ENCODE measurements at regions not wholly inside any gene's neighbourhood (a gene's known extent, or its start where the extent isn't known, plus 50 kb on each side); places are given as distances from the start of the nearest gene placed in this dataset.

- no peak for DNase-seq
Observed at GRCh38 chr4:100082852-100083251, 107.4 kb downstream of the DDIT4L start.

- no peak for DNase-seq
Observed at GRCh38 chr4:100081491-100081890, 108.8 kb downstream of the DDIT4L start.

- no peak for DNase-seq
Observed at GRCh38 chr4:100079264-100079663, 111.0 kb downstream of the DDIT4L start.

GRCh38 chr4:100076753-100077152 lies 113.5 kb downstream of the DDIT4L start:
- DNase-seq: no peak

GRCh38 chr4:100075486-100076270 lies 114.6 kb downstream of the DDIT4L start:
- no peak for DNase-seq

GRCh38 chr4:100075056-100075455 lies 115.2 kb downstream of the DDIT4L start:
- DNase-seq: no peak

- no peak for DNase-seq
Observed at GRCh38 chr4:100071506-100071905, 118.8 kb downstream of the DDIT4L start.

GRCh38 chr4:100070868-100071267 lies 119.4 kb downstream of the DDIT4L start:
- DNase-seq: no peak

- no peak for DNase-seq
Observed at GRCh38 chr4:100069207-100069606, 119.1 kb upstream of the H2AZ1 start.

- DNase-seq: no peak
Observed at GRCh38 chr4:100067255-100067654, 117.2 kb upstream of the H2AZ1 start.

- no peak for DNase-seq
Observed at GRCh38 chr4:100063355-100063754, 113.3 kb upstream of the H2AZ1 start.

GRCh38 chr4:100062921-100063320 lies 112.8 kb upstream of the H2AZ1 start:
- DNase-seq: no peak

GRCh38 chr4:100061835-100062234 lies 111.8 kb upstream of the H2AZ1 start:
- no peak for DNase-seq

- DNase-seq: no peak
Observed at GRCh38 chr4:100060765-100061416, 110.8 kb upstream of the H2AZ1 start.

GRCh38 chr4:100059467-100059866 lies 109.4 kb upstream of the H2AZ1 start:
- no peak for DNase-seq

- DNase-seq: no peak
Observed at GRCh38 chr4:100056701-100057100, 106.6 kb upstream of the H2AZ1 start.

- no peak for DNase-seq
Observed at GRCh38 chr4:100054071-100054470, 104.0 kb upstream of the H2AZ1 start.

- DNase-seq: no peak
Observed at GRCh38 chr4:100049872-100050271, 99.8 kb upstream of the H2AZ1 start.

GRCh38 chr4:100042711-100043110 lies 92.6 kb upstream of the H2AZ1 start:
- no peak for DNase-seq

- no peak for DNase-seq
Observed at GRCh38 chr4:100042235-100042634, 92.2 kb upstream of the H2AZ1 start.

GRCh38 chr4:100041646-100042045 lies 91.6 kb upstream of the H2AZ1 start:
- DNase-seq: no peak

- no peak for DNase-seq
Observed at GRCh38 chr4:100034023-100034664, 84.1 kb upstream of the H2AZ1 start.

- DNase-seq: no peak
Observed at GRCh38 chr4:100026066-100026465, 76.0 kb upstream of the H2AZ1 start.

GRCh38 chr4:100023800-100024199 lies 73.7 kb upstream of the H2AZ1 start:
- no peak for DNase-seq
